ENCODE measurements at regions not wholly inside any gene's neighbourhood (a gene's known extent, or its start where the extent isn't known, plus 50 kb on each side); places are given as distances from the start of the nearest gene placed in this dataset.

DNA sequence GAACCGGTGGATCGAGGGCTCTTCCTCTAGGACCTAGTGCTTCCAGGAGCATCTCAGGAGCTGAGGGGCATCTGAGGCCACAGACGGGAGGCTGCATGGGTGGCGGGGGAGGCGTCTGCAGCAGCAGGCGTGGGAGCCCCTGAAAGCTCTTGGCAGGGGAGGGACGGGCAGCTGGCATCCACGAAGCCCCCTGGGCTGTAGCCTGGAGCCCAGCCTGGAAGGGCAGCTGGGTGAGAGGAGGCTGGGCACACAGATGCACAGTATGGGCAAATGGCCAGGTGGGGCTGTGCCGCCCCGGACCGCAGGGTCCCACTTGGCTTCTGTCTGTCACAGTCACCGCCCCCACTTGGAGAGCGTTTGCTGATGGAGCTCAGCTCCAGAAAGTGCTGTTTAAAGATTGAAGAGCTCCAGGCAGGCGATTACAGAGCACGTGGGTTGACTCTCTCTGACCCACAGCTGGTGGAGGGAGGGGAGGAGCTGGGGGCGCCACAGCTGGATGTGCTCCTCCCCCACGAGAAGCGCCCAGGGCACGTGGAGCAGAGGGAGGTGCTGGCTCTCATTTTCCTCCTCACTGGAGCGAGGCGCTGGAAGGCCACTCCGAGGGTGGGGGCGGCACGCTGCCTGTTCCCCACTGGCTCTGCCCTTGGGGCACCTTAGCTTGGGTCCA, 155.0 kb upstream of the C14orf180 start:
- intact Hi-C loops (cut with micrococcal nuclease), result no loop called here
- H3K27ac ChIP-seq (ENCODE audit: low read length), result no peak overlapping the region
- TF ChIP-seq, protein P1, sequence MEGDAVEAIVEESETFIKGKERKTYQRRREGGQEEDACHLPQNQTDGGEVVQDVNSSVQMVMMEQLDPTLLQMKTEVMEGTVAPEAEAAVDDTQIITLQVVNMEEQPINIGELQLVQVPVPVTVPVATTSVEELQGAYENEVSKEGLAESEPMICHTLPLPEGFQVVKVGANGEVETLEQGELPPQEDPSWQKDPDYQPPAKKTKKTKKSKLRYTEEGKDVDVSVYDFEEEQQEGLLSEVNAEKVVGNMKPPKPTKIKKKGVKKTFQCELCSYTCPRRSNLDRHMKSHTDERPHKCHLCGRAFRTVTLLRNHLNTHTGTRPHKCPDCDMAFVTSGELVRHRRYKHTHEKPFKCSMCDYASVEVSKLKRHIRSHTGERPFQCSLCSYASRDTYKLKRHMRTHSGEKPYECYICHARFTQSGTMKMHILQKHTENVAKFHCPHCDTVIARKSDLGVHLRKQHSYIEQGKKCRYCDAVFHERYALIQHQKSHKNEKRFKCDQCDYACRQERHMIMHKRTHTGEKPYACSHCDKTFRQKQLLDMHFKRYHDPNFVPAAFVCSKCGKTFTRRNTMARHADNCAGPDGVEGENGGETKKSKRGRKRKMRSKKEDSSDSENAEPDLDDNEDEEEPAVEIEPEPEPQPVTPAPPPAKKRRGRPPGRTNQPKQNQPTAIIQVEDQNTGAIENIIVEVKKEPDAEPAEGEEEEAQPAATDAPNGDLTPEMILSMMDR (IDR thresholded peaks at IDR 0.05), result no peak
- H3K27me3 ChIP-seq (ENCODE audit: control insufficient read depth, insufficient read depth, low read length), result no peaks in the 10 kb centered on the region
- no peak for DNase-seq
- H3K36me3 Mint-ChIP-seq, result no peaks in the 10 kb centered on the region
- H3K4me3 ChIP-seq (ENCODE audit: low read length), result no peak overlapping the region
- no peaks in the 10 kb centered on the region for H3K9me3 Mint-ChIP-seq
- no peak for ATAC-seq
- H3K36me3 ChIP-seq (ENCODE audit: control insufficient read depth, insufficient read depth, low read length), result no peaks in the 10 kb centered on the region
- H3K27ac Mint-ChIP-seq, result no peak overlapping the region
- H3K4me1 ChIP-seq (ENCODE audit: control insufficient read depth, insufficient read depth, low read length), result no peaks in the 10 kb centered on the region
- no peaks in the 10 kb centered on the region for H3K27me3 Mint-ChIP-seq (ENCODE audit: low read depth in 2 of 2)
- H3K4me3 Mint-ChIP-seq, result no peak overlapping the region
- H3K4me1 Mint-ChIP-seq, result peaks cover 0 to 1% of the 10 kb centered on the region in 2 donors
- 68% methylated on average over 24 of the region's 24 CpGs for WGBS (ENCODE audit: insufficient coverage)
- no peaks in the 10 kb centered on the region for H3K9me3 ChIP-seq (ENCODE audit: control insufficient read depth, insufficient read depth, low read length)

GRCh38 chr14:104425171-104425681, 154.3 kb upstream of the C14orf180 start:
- no peaks in the 10 kb centered on the region for H3K36me3 ChIP-seq (ENCODE audit: control insufficient read depth, insufficient read depth, low read length)
- no peak for ATAC-seq
- no peak overlapping the region for H3K27ac Mint-ChIP-seq
- no peaks in the 10 kb centered on the region for H3K9me3 Mint-ChIP-seq
- no peaks in the 10 kb centered on the region for H3K36me3 Mint-ChIP-seq
- 82% methylated on average over 16 of the region's 16 CpGs for WGBS (ENCODE audit: insufficient coverage)
- no peak overlapping the region for H3K27ac ChIP-seq (ENCODE audit: low read length)
- H3K9me3 ChIP-seq (ENCODE audit: control insufficient read depth, insufficient read depth, low read length), result no peaks in the 10 kb centered on the region
- H3K4me1 ChIP-seq (ENCODE audit: control insufficient read depth, insufficient read depth, low read length), result no peaks in the 10 kb centered on the region
- peaks cover 0 to 1% of the 10 kb centered on the region in 2 donors for H3K27me3 Mint-ChIP-seq (ENCODE audit: low read depth in 2 of 2)
- TF ChIP-seq, protein P1 (IDR thresholded peaks at IDR 0.05), result no peak
- no peak overlapping the region for H3K4me3 Mint-ChIP-seq
- intact Hi-C loops (cut with micrococcal nuclease), result no loop called here
- peaks cover 0 to 5% of the 10 kb centered on the region in 2 donors for H3K4me1 Mint-ChIP-seq
- no peak for DNase-seq
- no peaks in the 10 kb centered on the region for H3K27me3 ChIP-seq (ENCODE audit: control insufficient read depth, insufficient read depth, low read length)
- no peak overlapping the region for H3K4me3 ChIP-seq (ENCODE audit: low read length)

DNA sequence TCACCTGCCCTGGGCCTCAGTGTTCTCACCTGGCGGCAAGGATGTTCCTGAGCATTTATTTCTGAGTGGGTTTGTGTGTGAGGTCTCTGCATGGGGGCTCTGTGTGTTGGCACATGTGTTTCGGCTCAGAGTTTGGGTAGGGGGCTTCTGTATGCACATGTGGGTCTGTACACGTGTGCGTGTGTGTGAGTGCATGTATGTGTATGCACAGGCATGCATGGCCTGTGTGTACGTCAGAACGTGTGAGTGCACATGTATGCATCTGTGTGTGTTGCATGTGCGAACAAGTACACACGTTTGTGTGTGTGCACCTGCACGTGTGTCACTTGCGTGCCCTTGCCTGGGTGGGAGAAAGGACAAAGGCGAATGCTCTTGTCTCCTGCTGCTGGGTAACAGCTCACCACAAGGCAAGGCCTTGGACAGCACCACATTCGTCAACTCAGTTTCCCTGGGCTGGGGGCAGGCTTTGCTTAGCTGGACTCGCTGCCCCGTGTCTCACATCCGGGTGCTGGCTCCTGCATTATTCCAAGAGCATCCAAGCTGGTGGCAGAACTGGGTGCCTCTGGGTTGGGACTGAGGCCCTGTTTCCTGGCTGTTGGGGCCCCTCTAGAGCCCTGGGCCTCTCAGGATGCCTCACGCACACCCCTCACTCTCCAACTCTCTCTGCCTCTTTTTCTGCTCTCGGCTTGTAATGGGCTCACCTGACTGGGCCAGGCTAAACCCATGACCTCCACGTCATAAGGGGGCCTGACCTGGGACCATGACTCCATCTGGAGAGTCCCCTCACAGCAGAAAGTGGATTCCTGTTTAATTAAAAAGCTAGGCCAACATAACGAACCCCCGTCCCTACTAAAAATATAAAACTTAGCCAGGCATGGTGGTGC, 153.6 kb upstream of the C14orf180 start:
- intact Hi-C loops (cut with micrococcal nuclease), result no loop called here
- Histone ChIP-seq H3K36me3 (ENCODE audit: control insufficient read depth, insufficient read depth, low read length) (no peaks in the 10 kb centered on the region), H3K4me1 (ENCODE audit: control insufficient read depth, insufficient read depth, low read length) (no peaks in the 10 kb centered on the region), H3K27me3 (ENCODE audit: control insufficient read depth, insufficient read depth, low read length) (no peaks in the 10 kb centered on the region), H3K4me3 (ENCODE audit: low read length) (no peak overlapping the region), H3K9me3 (ENCODE audit: control insufficient read depth, insufficient read depth, low read length) (no peaks in the 10 kb centered on the region), H3K27ac (ENCODE audit: low read length) (no peak overlapping the region)
- H3K9me3 Mint-ChIP-seq, result no peaks in the 10 kb centered on the region
- H3K27me3 Mint-ChIP-seq (ENCODE audit: low read depth in 2 of 2), result peaks cover 0 to 6% of the 10 kb centered on the region in 2 donors
- no peak for ATAC-seq
- H3K4me3 Mint-ChIP-seq, result no peak overlapping the region
- no peaks in the 10 kb centered on the region for H3K36me3 Mint-ChIP-seq
- TF ChIP-seq, protein P1 (IDR thresholded peaks at IDR 0.05), result no peak
- WGBS (ENCODE audit: insufficient coverage), result 88% methylated on average over 20 of the region's 20 CpGs
- DNase-seq, result no peak
- H3K27ac Mint-ChIP-seq, result no peak overlapping the region
- H3K4me1 Mint-ChIP-seq, result peaks cover 0 to 9% of the 10 kb centered on the region in 2 donors
